NB4 (cell line): ENCODE measurements at regions not wholly inside any gene's neighbourhood (a gene's known extent, or its start where the extent isn't known, plus 50 kb on each side); places are given as distances from the start of the nearest gene placed in this dataset.

Experiments used
- MAX ChIP-seq: IDR thresholded peaks from 2 replicates; pipeline ENCODE4 v1.6.1; 2011; ENCODE audit warnings: low read depth, low read length
- MYC ChIP-seq: IDR thresholded peaks from 2 replicates; pipeline ENCODE4 v1.6.1; 2011; ENCODE audit warnings: low read depth, low read length
- POLR2A ChIP-seq: IDR thresholded peaks from 2 replicates; pipeline ENCODE4 v1.6.1; 2011; ENCODE audit warnings: mild to moderate bottlenecking; ENCODE audit not compliant: insufficient read length; ENCODE audit errors: extremely low read depth
- TF ChIP-seq, protein P1 (sequence below): IDR thresholded peaks from one replicate; pipeline ENCODE4 v1.5.1; 2012; ENCODE audit warnings: low read depth, low read length

GRCh38 chr6:14365393-14365792 is 247.8 kb downstream of the CD83 start:
- TF ChIP-seq, protein P1, sequence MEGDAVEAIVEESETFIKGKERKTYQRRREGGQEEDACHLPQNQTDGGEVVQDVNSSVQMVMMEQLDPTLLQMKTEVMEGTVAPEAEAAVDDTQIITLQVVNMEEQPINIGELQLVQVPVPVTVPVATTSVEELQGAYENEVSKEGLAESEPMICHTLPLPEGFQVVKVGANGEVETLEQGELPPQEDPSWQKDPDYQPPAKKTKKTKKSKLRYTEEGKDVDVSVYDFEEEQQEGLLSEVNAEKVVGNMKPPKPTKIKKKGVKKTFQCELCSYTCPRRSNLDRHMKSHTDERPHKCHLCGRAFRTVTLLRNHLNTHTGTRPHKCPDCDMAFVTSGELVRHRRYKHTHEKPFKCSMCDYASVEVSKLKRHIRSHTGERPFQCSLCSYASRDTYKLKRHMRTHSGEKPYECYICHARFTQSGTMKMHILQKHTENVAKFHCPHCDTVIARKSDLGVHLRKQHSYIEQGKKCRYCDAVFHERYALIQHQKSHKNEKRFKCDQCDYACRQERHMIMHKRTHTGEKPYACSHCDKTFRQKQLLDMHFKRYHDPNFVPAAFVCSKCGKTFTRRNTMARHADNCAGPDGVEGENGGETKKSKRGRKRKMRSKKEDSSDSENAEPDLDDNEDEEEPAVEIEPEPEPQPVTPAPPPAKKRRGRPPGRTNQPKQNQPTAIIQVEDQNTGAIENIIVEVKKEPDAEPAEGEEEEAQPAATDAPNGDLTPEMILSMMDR, result no peak
- no peak for TF ChIP-seq MAX
- no peak for TF ChIP-seq POLR2A
- TF ChIP-seq MYC, result no peak
